Natural killer cell (primary cell): ENCODE measurements at regions not wholly inside any gene's neighbourhood (a gene's known extent, or its start where the extent isn't known, plus 50 kb on each side); places are given as distances from the start of the nearest gene placed in this dataset.

Source experiments
- ATAC-seq, 3 donors: fragments of 150-1000 bp in 2 of 3; fragments of 200-7000 bp in 1 of 3; cut with Tn5 transposase; 1 replicate in 1 of 3; 2 replicates in 2 of 3; pipeline ENCODE4 v1.10.0; 2021; ENCODE audit warnings: mild to moderate bottlenecking in 2 of 3, moderate library complexity in 2 of 3
- DNase-seq, 2 donors: peaks; one replicate each; pipeline versions ENCODE4 v3.0.0 to v3.0.0-alpha.2; 2013 to 2021; ENCODE audit warnings: mixed read lengths in 1 of 2
- H3K27ac ChIP-seq: one replicate; pipeline ENCODE4 v1.5.1; 2013; ENCODE audit warnings: mild to moderate bottlenecking, low read length
- H3K27me3 ChIP-seq: one replicate; pipeline ENCODE4 v1.6.1; 2013; ENCODE audit warnings: low read length; ENCODE audit not compliant: control insufficient read depth, insufficient read depth
- H3K36me3 ChIP-seq: one replicate; pipeline ENCODE4 v1.6.1; 2013; ENCODE audit warnings: low read length; ENCODE audit not compliant: control insufficient read depth, insufficient read depth
- H3K4me1 ChIP-seq: one replicate; pipeline ENCODE4 v1.6.1; 2013; ENCODE audit warnings: low read length; ENCODE audit not compliant: control insufficient read depth, insufficient read depth
- H3K4me3 ChIP-seq: one replicate; pipeline ENCODE4 v1.5.1; 2013; ENCODE audit warnings: low read length
- H3K9me3 ChIP-seq: one replicate; pipeline ENCODE4 v1.6.1; 2013; ENCODE audit warnings: low read length; ENCODE audit not compliant: control insufficient read depth, insufficient read depth
- H3K27ac Mint-ChIP-seq, 2 donors: one replicate each; pipeline ENCODE4 v1.8.0; 2022; ENCODE audit warnings: mild to moderate bottlenecking in 2 of 2, mixed read lengths in 2 of 2, moderate library complexity in 1 of 2
- H3K27me3 Mint-ChIP-seq, 2 donors: one replicate each; pipeline ENCODE4 v1.8.0; 2022; ENCODE audit warnings: low read depth in 2 of 2, mixed read lengths in 2 of 2
- H3K36me3 Mint-ChIP-seq: one replicate; pipeline ENCODE4 v1.8.0; 2022; ENCODE audit warnings: mixed read lengths
- H3K4me1 Mint-ChIP-seq, 2 donors: one replicate each; pipeline ENCODE4 v1.8.0; 2022; ENCODE audit warnings: mixed read lengths in 2 of 2
- H3K4me3 Mint-ChIP-seq: one replicate; pipeline ENCODE4 v1.8.0; 2022; ENCODE audit warnings: mild to moderate bottlenecking, moderate library complexity, mixed read lengths
- H3K9me3 Mint-ChIP-seq, 2 donors: one replicate each; pipeline ENCODE4 v1.8.0; 2022; ENCODE audit warnings: mixed read lengths in 2 of 2
- CTCF ChIP-seq: fragments of 200-600 bp; IDR thresholded peaks from one replicate; pipeline ENCODE4 v1.8.0; 2022; ENCODE audit warnings: antibody characterized with exemption
- WGBS: methylation state at CpG from one replicate; pipeline ENCODE4 v1.1.7; 2013; ENCODE audit warnings: missing lambda C conversion rate; ENCODE audit not compliant: insufficient coverage; 5-methylcytosine and 5-hydroxymethylcytosine counted together
- intact Hi-C: fragments of 100-400 bp; cut with micrococcal nuclease; formaldehyde crosslinking; loops from one replicate; pipeline ENCODE4 v1.14.2; 2022

GRCh38 chr12:107967170-107967569, 161.9 kb upstream of the WSCD2 start:
- H3K4me1 Mint-ChIP-seq: no peaks in the 10 kb centered on the region
- Histone ChIP-seq H3K27ac (no peak overlapping the region), H3K27me3 (no peaks in the 10 kb centered on the region), H3K4me1 (no peaks in the 10 kb centered on the region), H3K9me3 (no peaks in the 10 kb centered on the region), H3K4me3 (no peak overlapping the region), H3K36me3 (no peaks in the 10 kb centered on the region)
- H3K36me3 Mint-ChIP-seq: no peaks in the 10 kb centered on the region
- TF ChIP-seq CTCF: no peak
- DNase-seq (no peak), ATAC-seq (no peak)
- no peak overlapping the region for H3K27ac Mint-ChIP-seq
- intact Hi-C loops: no loop called here
- WGBS: 73% methylated on average over 4 of the region's 4 CpGs
- H3K9me3 Mint-ChIP-seq: no peaks in the 10 kb centered on the region
- H3K4me3 Mint-ChIP-seq: no peak overlapping the region
- H3K27me3 Mint-ChIP-seq: peaks cover 0 to 2% of the 10 kb centered on the region in 2 donors

GRCh38 chr12:107973950-107974349, 155.1 kb upstream of the WSCD2 start:
- no peak for TF ChIP-seq CTCF
- Mint-ChIP-seq H3K36me3 (no peaks in the 10 kb centered on the region), H3K9me3 (peaks cover 0 to 3% of the 10 kb centered on the region in 2 donors), H3K27ac (no peak overlapping the region), H3K27me3 (peaks cover 6 to 43% of the 10 kb centered on the region in 2 donors), H3K4me1 (no peaks in the 10 kb centered on the region), H3K4me3 (no peak overlapping the region)
- Histone ChIP-seq H3K27ac (no peak overlapping the region), H3K36me3 (no peaks in the 10 kb centered on the region), H3K4me3 (no peak overlapping the region), H3K4me1 (no peaks in the 10 kb centered on the region), H3K9me3 (no peaks in the 10 kb centered on the region), H3K27me3 (peaks cover 3% of the 10 kb centered on the region)
- DNase-seq (no peak), ATAC-seq (no peak)
- intact Hi-C loops: no loop called here

DNA sequence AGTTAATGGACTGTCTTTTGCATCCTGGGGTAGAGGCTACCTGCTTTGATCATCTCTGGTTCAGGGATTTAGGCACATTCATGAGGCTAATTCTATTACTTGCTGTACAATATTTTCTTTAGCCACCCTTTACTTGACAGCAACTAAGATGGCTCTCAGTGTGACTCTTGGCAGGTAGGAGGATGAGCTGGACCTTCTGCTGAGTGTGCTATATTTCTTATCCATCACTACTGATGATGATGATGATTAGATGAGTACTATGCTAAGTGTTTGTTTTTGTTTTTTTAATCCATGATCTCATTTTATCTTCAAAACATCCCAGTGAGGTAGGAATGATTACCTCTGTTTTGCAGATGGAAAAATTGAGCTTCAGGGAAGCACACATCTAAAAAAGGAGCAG, 152.8 kb upstream of the WSCD2 start:
- H3K4me1 Mint-ChIP-seq: no peaks in the 10 kb centered on the region
- TF ChIP-seq CTCF: no peak
- Histone ChIP-seq H3K4me3 (no peak overlapping the region), H3K27me3 (peaks cover 3% of the 10 kb centered on the region), H3K9me3 (no peaks in the 10 kb centered on the region), H3K36me3 (no peaks in the 10 kb centered on the region), H3K4me1 (no peaks in the 10 kb centered on the region), H3K27ac (no peak overlapping the region)
- H3K27ac Mint-ChIP-seq: no peak overlapping the region
- H3K27me3 Mint-ChIP-seq: peaks cover 9 to 44% of the 10 kb centered on the region in 2 donors
- peaks cover 0 to 3% of the 10 kb centered on the region in 2 donors for H3K9me3 Mint-ChIP-seq
- intact Hi-C loops: no loop called here
- ATAC-seq: no peak
- H3K36me3 Mint-ChIP-seq: no peaks in the 10 kb centered on the region
- DNase-seq: no peak
- no peak overlapping the region for H3K4me3 Mint-ChIP-seq

DNA sequence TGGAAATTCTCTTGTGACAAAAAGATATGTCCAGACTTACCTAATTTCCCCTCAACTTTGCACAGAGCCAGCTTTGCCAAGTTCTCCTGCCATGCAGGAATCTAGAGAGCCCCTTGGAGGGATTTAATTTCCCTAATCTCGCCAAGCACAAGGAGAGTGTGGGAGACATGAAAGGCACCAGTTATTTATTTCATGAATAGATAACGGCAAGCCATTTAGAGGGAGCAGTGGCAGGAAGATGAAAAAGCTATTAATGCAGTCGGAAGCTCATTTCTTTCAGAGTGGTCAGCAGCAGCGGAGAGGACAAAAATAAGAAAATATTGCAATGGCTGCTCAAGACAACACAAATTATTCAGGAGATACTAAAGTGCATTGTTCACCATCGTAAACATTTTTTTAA, 150.9 kb upstream of the WSCD2 start:
- intact Hi-C loops: no loop called here

More for the DNA sequence above, 150.9 kb upstream of the WSCD2 start:
- Histone ChIP-seq H3K36me3 (no peaks in the 10 kb centered on the region), H3K27ac (no peak overlapping the region), H3K4me3 (no peak overlapping the region), H3K27me3 (peaks cover 3% of the 10 kb centered on the region), H3K4me1 (no peaks in the 10 kb centered on the region), H3K9me3 (no peaks in the 10 kb centered on the region)
- Mint-ChIP-seq H3K36me3 (no peaks in the 10 kb centered on the region), H3K4me3 (no peak overlapping the region), H3K9me3 (peaks cover 0 to 3% of the 10 kb centered on the region in 2 donors), H3K27me3 (peaks cover 16 to 50% of the 10 kb centered on the region in 2 donors), H3K27ac (no peak overlapping the region), H3K4me1 (no peaks in the 10 kb centered on the region)
- DNase-seq: no peak
- 83% methylated on average over 5 of the region's 5 CpGs for WGBS
- no peak for ATAC-seq
- TF ChIP-seq CTCF: no peak
